ENCODE measurements at regions not wholly inside any gene's neighbourhood (a gene's known extent, or its start where the extent isn't known, plus 50 kb on each side); places are given as distances from the start of the nearest gene placed in this dataset.

GRCh38 chr1:196063952-196064351 lies 544.3 kb downstream of the KCNT2 start:
- TF ChIP-seq POLR2AphosphoS5 (IDR thresholded peaks at IDR 0.05; ENCODE audit: low read depth) (no peak), GABPA (IDR thresholded peaks at IDR 0.05; ENCODE audit: low read depth) (no peak), CTCF (IDR thresholded peaks at IDR 0.05; ENCODE audit: insufficient read depth, low read length) (no peak), SPI1 (IDR thresholded peaks at IDR 0.05; ENCODE audit: borderline replicate concordance, low read depth) (no peak), REST (IDR thresholded peaks at IDR 0.05; ENCODE audit: insufficient replicate concordance, low read depth) (no peak)

Measured in HL-60 (cell line).